ENCODE measurements at regions not wholly inside any gene's neighbourhood (a gene's known extent, or its start where the extent isn't known, plus 50 kb on each side); places are given as distances from the start of the nearest gene placed in this dataset.

DNA sequence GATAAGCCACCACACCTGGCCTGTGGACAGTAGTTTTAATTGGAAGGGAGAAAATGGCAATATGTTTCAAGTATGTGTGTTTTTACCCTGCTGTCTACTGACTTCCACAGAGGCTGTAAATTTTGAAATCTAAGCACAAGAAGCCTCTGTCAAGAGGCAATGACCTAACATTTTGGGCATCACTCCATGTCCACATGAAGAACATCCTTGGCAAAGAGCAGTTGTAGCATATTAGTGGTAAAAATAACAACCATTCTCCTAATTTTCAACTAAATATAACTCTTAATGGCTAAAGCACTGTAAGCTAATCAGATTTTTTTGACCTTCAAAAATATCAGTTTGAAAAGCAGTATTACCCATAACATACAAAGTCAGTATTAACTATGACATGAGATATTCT lies 100.3 kb upstream of the APC start:
- no peak for TF ChIP-seq EZH2phosphoT487 (IDR thresholded peaks at IDR 0.05; ENCODE audit: low read depth)
- TF ChIP-seq, protein P1, sequence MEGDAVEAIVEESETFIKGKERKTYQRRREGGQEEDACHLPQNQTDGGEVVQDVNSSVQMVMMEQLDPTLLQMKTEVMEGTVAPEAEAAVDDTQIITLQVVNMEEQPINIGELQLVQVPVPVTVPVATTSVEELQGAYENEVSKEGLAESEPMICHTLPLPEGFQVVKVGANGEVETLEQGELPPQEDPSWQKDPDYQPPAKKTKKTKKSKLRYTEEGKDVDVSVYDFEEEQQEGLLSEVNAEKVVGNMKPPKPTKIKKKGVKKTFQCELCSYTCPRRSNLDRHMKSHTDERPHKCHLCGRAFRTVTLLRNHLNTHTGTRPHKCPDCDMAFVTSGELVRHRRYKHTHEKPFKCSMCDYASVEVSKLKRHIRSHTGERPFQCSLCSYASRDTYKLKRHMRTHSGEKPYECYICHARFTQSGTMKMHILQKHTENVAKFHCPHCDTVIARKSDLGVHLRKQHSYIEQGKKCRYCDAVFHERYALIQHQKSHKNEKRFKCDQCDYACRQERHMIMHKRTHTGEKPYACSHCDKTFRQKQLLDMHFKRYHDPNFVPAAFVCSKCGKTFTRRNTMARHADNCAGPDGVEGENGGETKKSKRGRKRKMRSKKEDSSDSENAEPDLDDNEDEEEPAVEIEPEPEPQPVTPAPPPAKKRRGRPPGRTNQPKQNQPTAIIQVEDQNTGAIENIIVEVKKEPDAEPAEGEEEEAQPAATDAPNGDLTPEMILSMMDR (IDR thresholded peaks at IDR 0.05; ENCODE audit: low read depth, low read length): no peak
- Histone ChIP-seq H3K27ac (ENCODE audit: low read length) (no peak overlapping the region), H3K4me2 (ENCODE audit: low read length) (no peak overlapping the region), H3K4me1 (ENCODE audit: low read length) (peaks cover 10% of the 10 kb centered on the region), H3K79me2 (ENCODE audit: low read length) (no peaks in the 10 kb centered on the region), H3K9me3 (ENCODE audit: insufficient read depth, low read length) (no peaks in the 10 kb centered on the region), H3K36me3 (replicated peaks; ENCODE audit: low read depth, low read length) (no peaks in the 10 kb centered on the region), H3K4me3 (ENCODE audit: low read length) (no peak overlapping the region), H2AFZ (ENCODE audit: low read depth, low read length) (no peak overlapping the region), H4K20me1 (ENCODE audit: insufficient read depth, low read length) (no peaks in the 10 kb centered on the region), H3K9ac (ENCODE audit: low read length) (no peak overlapping the region), H3K27me3 (ENCODE audit: low read depth, low read length) (no peaks in the 10 kb centered on the region)

DNA sequence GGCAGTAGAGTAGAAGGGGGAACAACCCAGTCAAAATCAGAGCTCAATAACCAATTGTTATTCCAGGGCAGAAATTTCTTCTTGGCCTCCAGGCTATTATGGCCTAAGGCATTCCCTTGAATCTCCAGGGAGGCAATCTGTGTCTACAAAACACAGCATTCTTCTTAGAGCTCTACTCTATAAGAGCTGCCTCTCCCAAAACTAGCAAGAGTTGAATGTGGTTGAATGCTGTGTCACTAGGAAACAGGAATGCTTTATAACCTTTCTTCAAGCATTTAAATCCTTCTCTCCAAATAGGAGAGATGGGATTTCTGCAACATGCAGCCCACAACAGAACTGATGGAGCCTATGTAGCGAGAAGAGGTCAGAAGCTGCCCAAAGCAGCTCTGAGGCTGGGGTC lies 97.1 kb upstream of the APC start:
- Histone ChIP-seq H3K79me2 (ENCODE audit: low read length) (no peaks in the 10 kb centered on the region), H2AFZ (ENCODE audit: low read depth, low read length) (no peak overlapping the region), H3K4me2 (ENCODE audit: low read length) (no peak overlapping the region), H3K27me3 (ENCODE audit: low read depth, low read length) (no peaks in the 10 kb centered on the region), H3K4me1 (ENCODE audit: low read length) (peaks cover 10% of the 10 kb centered on the region), H3K36me3 (replicated peaks; ENCODE audit: low read depth, low read length) (no peaks in the 10 kb centered on the region), H3K4me3 (ENCODE audit: low read length) (no peak overlapping the region), H3K9ac (ENCODE audit: low read length) (no peak overlapping the region), H4K20me1 (ENCODE audit: insufficient read depth, low read length) (no peaks in the 10 kb centered on the region), H3K27ac (ENCODE audit: low read length) (no peak overlapping the region), H3K9me3 (ENCODE audit: insufficient read depth, low read length) (no peaks in the 10 kb centered on the region)
- TF ChIP-seq, protein P1 (IDR thresholded peaks at IDR 0.05; ENCODE audit: low read depth, low read length): no peak
- TF ChIP-seq EZH2phosphoT487 (IDR thresholded peaks at IDR 0.05; ENCODE audit: low read depth): no peak

DNA sequence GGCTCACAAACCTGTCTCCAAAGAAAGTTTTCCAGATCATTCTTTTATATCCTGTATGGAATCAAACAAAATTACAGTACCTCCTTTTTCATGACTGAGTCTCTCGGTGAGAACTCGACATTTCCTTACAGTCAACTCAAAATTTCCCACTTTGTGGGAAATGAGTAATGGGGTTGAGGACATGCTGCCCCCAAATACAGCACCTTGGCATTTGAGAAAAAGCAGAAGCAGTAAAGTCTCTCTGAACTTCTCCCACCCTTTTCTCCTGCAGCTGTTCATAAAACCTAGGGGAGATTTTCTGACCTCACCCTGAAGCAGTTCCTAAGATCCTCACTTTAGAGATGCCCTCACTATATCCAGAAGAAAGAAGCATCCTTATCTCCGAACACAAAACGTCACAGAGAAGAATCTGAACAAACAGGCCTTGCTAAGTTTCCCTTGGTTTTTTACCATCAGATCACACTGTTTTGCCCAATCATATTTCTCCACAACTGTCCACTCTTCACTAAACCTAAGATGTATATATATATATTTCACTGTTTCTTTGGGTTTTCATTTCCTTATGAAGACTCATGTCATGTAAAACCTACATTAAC lies 96.1 kb upstream of the APC start:
- H3K4me2 ChIP-seq (ENCODE audit: low read length): peak overlapping the region; percentile 26
- H3K9me3 ChIP-seq (ENCODE audit: insufficient read depth, low read length): no peaks in the 10 kb centered on the region
- no peak overlapping the region for H3K9ac ChIP-seq (ENCODE audit: low read length)
- H3K79me2 ChIP-seq (ENCODE audit: low read length): no peaks in the 10 kb centered on the region
- peaks cover 10% of the 10 kb centered on the region for H3K4me1 ChIP-seq (ENCODE audit: low read length)
- no peaks in the 10 kb centered on the region for H3K36me3 ChIP-seq (replicated peaks; ENCODE audit: low read depth, low read length)
- H3K27me3 ChIP-seq (ENCODE audit: low read depth, low read length): no peaks in the 10 kb centered on the region
- TF ChIP-seq EZH2phosphoT487 (IDR thresholded peaks at IDR 0.05; ENCODE audit: low read depth): no peak
- TF ChIP-seq, protein P1 (IDR thresholded peaks at IDR 0.05; ENCODE audit: low read depth, low read length): no peak
- H4K20me1 ChIP-seq (ENCODE audit: insufficient read depth, low read length): no peaks in the 10 kb centered on the region
- H3K27ac ChIP-seq (ENCODE audit: low read length): no peak overlapping the region
- H3K4me3 ChIP-seq (ENCODE audit: low read length): no peak overlapping the region
- H2AFZ ChIP-seq (ENCODE audit: low read depth, low read length): no peak overlapping the region

DNA sequence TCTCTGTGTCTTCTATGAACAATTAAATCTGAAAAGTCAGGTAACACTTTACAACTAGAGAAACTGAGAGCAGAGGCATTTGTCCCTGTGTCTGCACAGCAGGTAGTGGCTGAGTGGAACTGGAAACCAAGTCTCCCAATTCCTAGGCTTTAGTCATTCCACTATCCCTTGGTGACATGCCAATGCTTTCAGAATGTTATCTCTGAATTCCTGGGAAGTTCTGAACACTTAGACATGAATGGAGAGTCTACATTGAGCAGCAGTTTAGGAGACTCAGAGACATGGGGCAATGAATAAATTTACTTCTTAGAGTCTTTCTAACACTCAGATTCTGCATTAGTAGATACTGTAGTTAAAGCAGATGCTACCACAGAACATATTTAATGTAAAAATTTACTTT lies 94.8 kb upstream of the APC start:
- Histone ChIP-seq H3K4me1 (ENCODE audit: low read length) (peaks cover 10% of the 10 kb centered on the region), H3K36me3 (replicated peaks; ENCODE audit: low read depth, low read length) (no peaks in the 10 kb centered on the region), H3K9me3 (ENCODE audit: insufficient read depth, low read length) (no peaks in the 10 kb centered on the region), H2AFZ (ENCODE audit: low read depth, low read length) (no peak overlapping the region), H3K27me3 (ENCODE audit: low read depth, low read length) (no peaks in the 10 kb centered on the region), H3K4me3 (ENCODE audit: low read length) (no peak overlapping the region), H3K79me2 (ENCODE audit: low read length) (no peaks in the 10 kb centered on the region), H4K20me1 (ENCODE audit: insufficient read depth, low read length) (no peaks in the 10 kb centered on the region), H3K27ac (ENCODE audit: low read length) (no peak overlapping the region), H3K4me2 (ENCODE audit: low read length) (no peak overlapping the region), H3K9ac (ENCODE audit: low read length) (no peak overlapping the region)
- TF ChIP-seq EZH2phosphoT487 (IDR thresholded peaks at IDR 0.05; ENCODE audit: low read depth): no peak
- TF ChIP-seq, protein P1 (IDR thresholded peaks at IDR 0.05; ENCODE audit: low read depth, low read length): no peak
